GM12892 (cell line): ENCODE measurements at regions not wholly inside any gene's neighbourhood (a gene's known extent, or its start where the extent isn't known, plus 50 kb on each side); places are given as distances from the start of the nearest gene placed in this dataset.
"Not testable (repeated sequence)": the region's sequence is repeated elsewhere in the genome, so short reads cannot be mapped to it uniquely, and the experiment has no call there.

Experiments used
- POLR2A ChIP-seq: IDR thresholded peaks from 2 replicates; pipeline ENCODE4 v1.6.1; 2011; ENCODE audit warnings: low read depth, low read length, control low read depth
- POLR2AphosphoS5 ChIP-seq: IDR thresholded peaks from 2 replicates; pipeline ENCODE4 v1.6.1; 2011; ENCODE audit warnings: low read depth, low read length, control low read depth
- TAF1 ChIP-seq: IDR thresholded peaks from 2 replicates; pipeline ENCODE4 v1.6.1; 2011; ENCODE audit warnings: low read depth, mild to moderate bottlenecking, control low read depth, low read length, borderline replicate concordance

DNA sequence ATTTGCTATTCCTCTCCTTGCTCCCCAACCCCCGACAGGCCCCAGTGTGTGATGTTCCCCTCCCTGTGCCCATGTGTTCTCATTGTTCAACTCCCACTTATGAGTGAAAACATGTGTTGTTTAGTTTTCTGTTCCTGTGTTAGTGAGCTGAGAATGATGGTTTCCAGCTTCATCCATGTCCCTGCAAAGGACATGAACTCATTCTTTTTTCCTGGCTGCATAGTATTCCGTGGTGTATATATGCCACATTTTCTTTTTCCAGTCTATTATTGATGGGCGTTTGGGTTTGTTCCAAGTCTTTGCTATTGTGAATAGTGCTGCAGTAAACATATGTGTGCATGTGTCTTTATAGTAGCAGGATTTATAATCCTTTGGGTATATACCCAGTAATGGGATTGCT, 412.1 kb downstream of the DCDC2C start:
- not testable (repeated sequence) for TF ChIP-seq POLR2AphosphoS5, POLR2A, TAF1
